HEK293 (cell line): ENCODE measurements at regions not wholly inside any gene's neighbourhood (a gene's known extent, or its start where the extent isn't known, plus 50 kb on each side); places are given as distances from the start of the nearest gene placed in this dataset.

Experiments used
- CTCF ChIP-seq: fragments of 450-650 bp; formaldehyde crosslinking; IDR thresholded peaks from 2 replicates; pipeline ENCODE4 v1.5.1; 2016; ENCODE audit warnings: missing biosample characterization, missing genetic modification characterization
- TCF7L2 ChIP-seq: IDR thresholded peaks from 2 replicates; pipeline ENCODE4 v1.6.1; 2011; ENCODE audit warnings: low read depth, mild to moderate bottlenecking, inconsistent platforms, low read length, moderate library complexity, borderline replicate concordance
- ZNF2 ChIP-seq: fragments of 450-650 bp; formaldehyde crosslinking; IDR thresholded peaks from 2 replicates; pipeline ENCODE4 v1.5.1; 2016; ENCODE audit warnings: missing biosample characterization, missing genetic modification characterization
- ZNF23 ChIP-seq: fragments of 450-650 bp; formaldehyde crosslinking; IDR thresholded peaks from 2 replicates; pipeline ENCODE4 v1.5.1; 2016; ENCODE audit warnings: missing biosample characterization, missing genetic modification characterization, borderline replicate concordance
- ZNF311 ChIP-seq: fragments of 450-650 bp; formaldehyde crosslinking; IDR thresholded peaks from 2 replicates; pipeline ENCODE4 v1.5.1; 2017; ENCODE audit warnings: missing biosample characterization, missing genetic modification characterization, borderline replicate concordance
- ZNF335 ChIP-seq: fragments of 450-650 bp; formaldehyde crosslinking; conservative IDR thresholded peaks from 2 replicates; pipeline ENCODE4 v1.5.1; 2016; ENCODE audit warnings: missing biosample characterization, missing genetic modification characterization
- ZNF792 ChIP-seq: fragments of 450-650 bp; formaldehyde crosslinking; IDR thresholded peaks from 2 replicates; pipeline ENCODE4 v1.5.1; 2016; ENCODE audit warnings: missing biosample characterization, missing genetic modification characterization

- TF ChIP-seq ZNF2 (tag by site-specific recombination): no peak
- TF ChIP-seq ZNF335 (tag by site-specific recombination): no peak
- no peak for TF ChIP-seq ZNF792 (tag by site-specific recombination)
- no peak for TF ChIP-seq ZNF23 (tag by site-specific recombination)
- TF ChIP-seq CTCF (tag by site-specific recombination): no peak
- TF ChIP-seq TCF7L2: no peak
- TF ChIP-seq ZNF311 (tag by site-specific recombination): no peak
Measured at GRCh38 chr11:81332276-81332675, 1401.4 kb downstream of the FAM181B start.
